GM12865 (cell line): ENCODE measurements at regions not wholly inside any gene's neighbourhood (a gene's known extent, or its start where the extent isn't known, plus 50 kb on each side); places are given as distances from the start of the nearest gene placed in this dataset.
"Not testable (repeated sequence)": the region's sequence is repeated elsewhere in the genome, so short reads cannot be mapped to it uniquely, and the experiment has no call there.

ENCODE experiments used
- DNase-seq: peaks from one replicate; pipeline ENCODE4 v3.0.0; 2010; ENCODE audit warnings: low read depth
- H3K4me3 ChIP-seq: 2 replicates; pipeline ENCODE4 v1.5.1; 2011; ENCODE audit warnings: mild to moderate bottlenecking, low read depth, low read length, control low read depth
- CTCF ChIP-seq: IDR thresholded peaks from 2 replicates; pipeline ENCODE4 v1.5.1; 2011; ENCODE audit warnings: low read length, control low read depth, low read depth, inconsistent platforms; ENCODE audit not compliant: insufficient read depth; ENCODE audit errors: missing control alignments

GRCh38 chr16:79391395-79391794 is 209.1 kb downstream of the MAF start:
- no peak overlapping the region for H3K4me3 ChIP-seq
- TF ChIP-seq CTCF: no peak
- no peak for DNase-seq

GRCh38 chr16:79390481-79391051 is 210.0 kb downstream of the MAF start:
- no peak overlapping the region for H3K4me3 ChIP-seq
- DNase-seq: no peak
- no peak for TF ChIP-seq CTCF

GRCh38 chr16:79388396-79388795 is 212.1 kb downstream of the MAF start:
- H3K4me3 ChIP-seq: no peak overlapping the region
- DNase-seq: no peak
- no peak for TF ChIP-seq CTCF

GRCh38 chr16:79386299-79386698 is 214.2 kb downstream of the MAF start:
- no peak for DNase-seq
- H3K4me3 ChIP-seq: no peak overlapping the region
- no peak for TF ChIP-seq CTCF

- no peak overlapping the region for H3K4me3 ChIP-seq
- no peak for TF ChIP-seq CTCF
- DNase-seq: no peak
These were observed 218.9 kb downstream of the MAF start for GRCh38 chr16:79381603-79382042.

GRCh38 chr16:79380995-79381602 is 219.4 kb downstream of the MAF start:
- TF ChIP-seq CTCF: no peak
- H3K4me3 ChIP-seq: no peak overlapping the region
- DNase-seq: no peak

GRCh38 chr16:79379095-79379494 is 221.4 kb downstream of the MAF start:
- DNase-seq: no peak
- H3K4me3 ChIP-seq: no peak overlapping the region
- no peak for TF ChIP-seq CTCF

GRCh38 chr16:79377082-79377481 is 223.5 kb downstream of the MAF start:
- H3K4me3 ChIP-seq, DNase-seq: not testable (repeated sequence)
